ENCODE measurements at regions not wholly inside any gene's neighbourhood (a gene's known extent, or its start where the extent isn't known, plus 50 kb on each side); places are given as distances from the start of the nearest gene placed in this dataset.

DNA sequence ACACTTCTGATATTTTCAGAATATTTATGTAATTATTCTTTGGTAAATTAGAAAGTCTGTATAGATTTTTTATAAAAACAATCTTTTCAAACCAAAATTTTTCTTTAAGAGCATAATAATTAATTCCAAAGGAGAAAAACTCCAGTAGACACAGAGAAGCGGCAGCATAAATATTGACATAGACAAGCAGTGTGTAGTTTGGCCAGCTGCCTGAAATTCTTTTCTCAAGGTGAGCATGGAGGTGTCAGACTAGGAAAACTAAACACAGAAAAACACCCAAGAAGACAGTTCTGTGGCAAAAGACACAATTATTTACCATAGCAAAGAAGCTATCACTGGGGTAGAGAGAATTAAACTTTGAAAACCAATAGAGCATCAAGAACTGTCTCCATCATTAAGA is 82.4 kb downstream of the KLF6 start:
- Histone ChIP-seq H3K4me3 (ENCODE audit: low read depth in 2 of 2, low read length in 1 of 2) (no peak overlapping the region), H3K27ac (ENCODE audit: low read depth in 2 of 2, low read length in 1 of 2) (no peak overlapping the region), H3K36me3 (replicated peaks in 1 of 2; ENCODE audit: control insufficient read depth in 1 of 2, insufficient read depth in 2 of 2, low read length in 1 of 2) (no peaks in the 10 kb centered on the region), H3K9ac (no peak overlapping the region), H3K9me3 (no peaks in the 10 kb centered on the region), H3K4me1 (ENCODE audit: control insufficient read depth in 1 of 2, insufficient read depth in 2 of 2, low read depth in 1 of 2, low read length in 1 of 2) (peaks cover 0 to 3% of the 10 kb centered on the region in 2 experiments; a peak in 1 of 4 replicates), H3K9me2 (no peaks in the 10 kb centered on the region), H2AFZ (ENCODE audit: low read depth) (no peak overlapping the region), H3F3A (replicated peaks; ENCODE audit: insufficient read depth) (no peaks in the 10 kb centered on the region), H3K79me2 (ENCODE audit: insufficient read depth) (no peaks in the 10 kb centered on the region), H4K20me1 (ENCODE audit: insufficient read depth) (no peaks in the 10 kb centered on the region), H3K27me3 (ENCODE audit: insufficient read depth) (no peaks in the 10 kb centered on the region), H3K4me2 (no peak overlapping the region)
- POLR2A ChIA-PET = no interaction called here
- TF ChIP-seq FOSL2 (IDR thresholded peaks at IDR 0.05; ENCODE audit: borderline replicate concordance, low read depth) (no peak), FOXM1 (IDR thresholded peaks at IDR 0.05; ENCODE audit: low read depth) (no peak), EP300 (IDR thresholded peaks at IDR 0.05; ENCODE audit: borderline replicate concordance in 1 of 2, low read depth in 1 of 2, low read length in 1 of 2) (no peak), SMC3 (IDR thresholded peaks at IDR 0.05; ENCODE audit: low read depth, low read length) (no peak), TAF1 (IDR thresholded peaks at IDR 0.05; ENCODE audit: borderline replicate concordance, low read depth, low read length) (no peak), GATA2 (CRISPR knock-in tag; IDR thresholded peaks at IDR 0.05) (no peak), RXRA (IDR thresholded peaks at IDR 0.05; ENCODE audit: borderline replicate concordance, low read depth) (no peak), RFX5 (IDR thresholded peaks at IDR 0.05; ENCODE audit: low read length) (no peak), MXI1 (IDR thresholded peaks at IDR 0.05; ENCODE audit: low read depth, low read length) (no peak), FOXJ3 (CRISPR knock-in tag; IDR thresholded peaks at IDR 0.05) (no peak), JUND (IDR thresholded peaks at IDR 0.05) (no peak)
- TF ChIP-seq, protein P1, sequence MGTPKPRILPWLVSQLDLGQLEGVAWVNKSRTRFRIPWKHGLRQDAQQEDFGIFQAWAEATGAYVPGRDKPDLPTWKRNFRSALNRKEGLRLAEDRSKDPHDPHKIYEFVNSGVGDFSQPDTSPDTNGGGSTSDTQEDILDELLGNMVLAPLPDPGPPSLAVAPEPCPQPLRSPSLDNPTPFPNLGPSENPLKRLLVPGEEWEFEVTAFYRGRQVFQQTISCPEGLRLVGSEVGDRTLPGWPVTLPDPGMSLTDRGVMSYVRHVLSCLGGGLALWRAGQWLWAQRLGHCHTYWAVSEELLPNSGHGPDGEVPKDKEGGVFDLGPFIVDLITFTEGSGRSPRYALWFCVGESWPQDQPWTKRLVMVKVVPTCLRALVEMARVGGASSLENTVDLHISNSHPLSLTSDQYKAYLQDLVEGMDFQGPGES (IDR thresholded peaks at IDR 0.05; ENCODE audit: low read depth, low read length) = no peak
- TF ChIP-seq, protein P2, sequence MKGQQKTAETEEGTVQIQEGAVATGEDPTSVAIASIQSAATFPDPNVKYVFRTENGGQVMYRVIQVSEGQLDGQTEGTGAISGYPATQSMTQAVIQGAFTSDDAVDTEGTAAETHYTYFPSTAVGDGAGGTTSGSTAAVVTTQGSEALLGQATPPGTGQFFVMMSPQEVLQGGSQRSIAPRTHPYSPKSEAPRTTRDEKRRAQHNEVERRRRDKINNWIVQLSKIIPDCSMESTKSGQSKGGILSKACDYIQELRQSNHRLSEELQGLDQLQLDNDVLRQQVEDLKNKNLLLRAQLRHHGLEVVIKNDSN (IDR thresholded peaks at IDR 0.05; ENCODE audit: borderline replicate concordance, low read depth) = no peak
- TF ChIP-seq, protein P3, sequence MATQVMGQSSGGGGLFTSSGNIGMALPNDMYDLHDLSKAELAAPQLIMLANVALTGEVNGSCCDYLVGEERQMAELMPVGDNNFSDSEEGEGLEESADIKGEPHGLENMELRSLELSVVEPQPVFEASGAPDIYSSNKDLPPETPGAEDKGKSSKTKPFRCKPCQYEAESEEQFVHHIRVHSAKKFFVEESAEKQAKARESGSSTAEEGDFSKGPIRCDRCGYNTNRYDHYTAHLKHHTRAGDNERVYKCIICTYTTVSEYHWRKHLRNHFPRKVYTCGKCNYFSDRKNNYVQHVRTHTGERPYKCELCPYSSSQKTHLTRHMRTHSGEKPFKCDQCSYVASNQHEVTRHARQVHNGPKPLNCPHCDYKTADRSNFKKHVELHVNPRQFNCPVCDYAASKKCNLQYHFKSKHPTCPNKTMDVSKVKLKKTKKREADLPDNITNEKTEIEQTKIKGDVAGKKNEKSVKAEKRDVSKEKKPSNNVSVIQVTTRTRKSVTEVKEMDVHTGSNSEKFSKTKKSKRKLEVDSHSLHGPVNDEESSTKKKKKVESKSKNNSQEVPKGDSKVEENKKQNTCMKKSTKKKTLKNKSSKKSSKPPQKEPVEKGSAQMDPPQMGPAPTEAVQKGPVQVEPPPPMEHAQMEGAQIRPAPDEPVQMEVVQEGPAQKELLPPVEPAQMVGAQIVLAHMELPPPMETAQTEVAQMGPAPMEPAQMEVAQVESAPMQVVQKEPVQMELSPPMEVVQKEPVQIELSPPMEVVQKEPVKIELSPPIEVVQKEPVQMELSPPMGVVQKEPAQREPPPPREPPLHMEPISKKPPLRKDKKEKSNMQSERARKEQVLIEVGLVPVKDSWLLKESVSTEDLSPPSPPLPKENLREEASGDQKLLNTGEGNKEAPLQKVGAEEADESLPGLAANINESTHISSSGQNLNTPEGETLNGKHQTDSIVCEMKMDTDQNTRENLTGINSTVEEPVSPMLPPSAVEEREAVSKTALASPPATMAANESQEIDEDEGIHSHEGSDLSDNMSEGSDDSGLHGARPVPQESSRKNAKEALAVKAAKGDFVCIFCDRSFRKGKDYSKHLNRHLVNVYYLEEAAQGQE (IDR thresholded peaks at IDR 0.05; ENCODE audit: low read depth, low read length) = no peak
- DNase-seq = no peak
- CTCF ChIA-PET = no interaction called here
- 87% methylated on average over 1 of the region's 1 CpG for WGBS (ENCODE audit: low lambda C conversion rate)

Measured in SK-N-SH (cell line).